HUES6 (cell line): ENCODE measurements at regions not wholly inside any gene's neighbourhood (a gene's known extent, or its start where the extent isn't known, plus 50 kb on each side); places are given as distances from the start of the nearest gene placed in this dataset.
"Not testable (repeated sequence)": the region's sequence is repeated elsewhere in the genome, so short reads cannot be mapped to it uniquely, and the experiment has no call there.

Experiments
- H3K27ac ChIP-seq: 2 replicates; pipeline ENCODE4 v1.7.0; 2013; ENCODE audit warnings: low read depth, mild to moderate bottlenecking, low read length, inconsistent platforms
- H3K27me3 ChIP-seq: 2 replicates; pipeline ENCODE4 v1.6.1; 2013; ENCODE audit warnings: low read length; ENCODE audit not compliant: control insufficient read depth, insufficient read depth
- H3K36me3 ChIP-seq: 2 replicates; pipeline ENCODE4 v1.6.1; 2013; ENCODE audit warnings: low read length; ENCODE audit not compliant: control insufficient read depth, insufficient read depth
- H3K4me1 ChIP-seq: 2 replicates; pipeline ENCODE4 v1.6.1; 2013; ENCODE audit warnings: low read length; ENCODE audit not compliant: control insufficient read depth, insufficient read depth
- H3K4me3 ChIP-seq: 2 replicates; pipeline ENCODE4 v1.5.1; 2013; ENCODE audit warnings: low read depth, low read length
- H3K9ac ChIP-seq: one replicate; pipeline ENCODE4 v1.6.1; 2013; ENCODE audit warnings: mild to moderate bottlenecking, low read length
- H3K9me3 ChIP-seq: 2 replicates; pipeline ENCODE4 v1.6.1; 2013; ENCODE audit warnings: low read depth, low read length; ENCODE audit not compliant: control insufficient read depth, insufficient read depth

DNA sequence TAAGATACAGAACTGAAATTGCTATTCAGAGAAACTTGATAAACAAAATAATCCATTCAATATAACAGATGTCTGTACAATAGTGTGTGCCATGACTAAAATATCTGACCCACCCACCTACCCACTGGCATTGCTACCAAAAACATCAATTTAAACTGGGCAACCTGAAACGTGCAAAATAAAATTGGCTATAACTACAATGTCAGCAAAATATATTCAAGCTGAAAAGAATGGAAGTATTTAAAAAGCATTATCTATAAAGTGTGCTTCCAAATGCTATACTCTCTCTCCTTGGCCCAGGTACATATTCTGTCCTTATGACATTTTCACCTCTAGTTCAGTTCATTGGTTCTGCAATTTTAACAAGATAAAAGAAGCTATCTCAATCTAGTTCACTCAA is 379.6 kb upstream of the ATP11B start:
- no peaks in the 10 kb centered on the region for H3K36me3 ChIP-seq
- no peak overlapping the region for H3K27ac ChIP-seq
- H3K9me3 ChIP-seq = no peaks in the 10 kb centered on the region
- H3K4me1 ChIP-seq = 0 out of 2 replicates have a peak, but pooled peaks cover 8% of the 10 kb centered on the region
- H3K9ac ChIP-seq = no peak overlapping the region
- H3K4me3 ChIP-seq = no peak overlapping the region
- no peaks in the 10 kb centered on the region for H3K27me3 ChIP-seq

DNA sequence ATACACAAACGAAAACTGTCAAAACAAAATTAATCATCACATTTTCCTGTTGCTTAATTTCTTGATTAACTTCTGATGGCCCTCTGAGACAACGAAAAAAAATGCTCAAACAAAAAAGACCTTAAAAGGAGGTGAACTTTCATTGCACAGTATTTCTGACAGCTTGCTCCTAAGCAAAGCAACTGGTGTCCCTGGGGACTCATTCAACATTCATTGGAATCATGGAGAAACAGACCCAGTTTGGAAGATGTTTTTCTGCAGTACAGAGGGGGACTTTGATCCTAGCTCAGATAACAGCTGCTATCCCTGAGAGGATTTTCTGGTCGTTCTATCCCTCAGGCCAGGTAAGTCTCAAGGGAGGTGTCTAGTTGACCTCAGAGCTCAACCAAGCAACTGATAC is 378.7 kb upstream of the ATP11B start:
- H3K4me3 ChIP-seq = no peak overlapping the region
- no peak overlapping the region for H3K27ac ChIP-seq
- H3K4me1 ChIP-seq = 0 out of 2 replicates have a peak, but pooled peaks cover 8% of the 10 kb centered on the region
- H3K9ac ChIP-seq = no peak overlapping the region
- no peaks in the 10 kb centered on the region for H3K27me3 ChIP-seq
- H3K9me3 ChIP-seq = no peaks in the 10 kb centered on the region
- no peaks in the 10 kb centered on the region for H3K36me3 ChIP-seq

GRCh38 chr3:182420741-182421140 is 372.6 kb upstream of the ATP11B start:
- Histone ChIP-seq H3K36me3 (no peaks in the 10 kb centered on the region), H3K9ac (no peak overlapping the region), H3K4me3 (no peak overlapping the region), H3K4me1 (0 out of 2 replicates have a peak, but pooled peaks cover 4% of the 10 kb centered on the region), H3K27ac (no peak overlapping the region), H3K9me3 (no peaks in the 10 kb centered on the region), H3K27me3 (no peaks in the 10 kb centered on the region)

DNA sequence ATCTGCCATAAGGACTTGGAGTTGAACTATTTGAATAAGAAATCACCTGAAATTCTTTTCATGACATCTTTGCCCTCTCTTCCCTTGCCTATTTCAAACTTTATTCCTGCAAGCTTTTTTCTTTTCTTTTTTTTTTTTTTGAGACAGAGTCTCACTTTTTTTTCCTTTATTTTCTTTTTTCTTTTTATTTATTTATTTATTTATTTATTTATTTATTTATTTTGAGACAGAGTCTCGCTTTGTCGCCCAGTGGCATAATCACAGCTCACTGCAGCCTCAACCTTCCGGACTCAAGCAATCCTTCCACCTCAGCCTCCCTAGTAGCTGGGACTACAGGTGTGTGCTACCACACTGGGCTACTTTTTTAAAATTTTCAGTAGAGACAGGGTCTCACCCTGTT is 369.3 kb upstream of the ATP11B start:
- Histone ChIP-seq H3K4me1 (no peaks in the 10 kb centered on the region), H3K27me3 (no peaks in the 10 kb centered on the region), H3K9ac (no peak overlapping the region), H3K27ac (no peak overlapping the region), H3K36me3 (no peaks in the 10 kb centered on the region), H3K4me3 (no peak overlapping the region), H3K9me3 (no peaks in the 10 kb centered on the region)

DNA sequence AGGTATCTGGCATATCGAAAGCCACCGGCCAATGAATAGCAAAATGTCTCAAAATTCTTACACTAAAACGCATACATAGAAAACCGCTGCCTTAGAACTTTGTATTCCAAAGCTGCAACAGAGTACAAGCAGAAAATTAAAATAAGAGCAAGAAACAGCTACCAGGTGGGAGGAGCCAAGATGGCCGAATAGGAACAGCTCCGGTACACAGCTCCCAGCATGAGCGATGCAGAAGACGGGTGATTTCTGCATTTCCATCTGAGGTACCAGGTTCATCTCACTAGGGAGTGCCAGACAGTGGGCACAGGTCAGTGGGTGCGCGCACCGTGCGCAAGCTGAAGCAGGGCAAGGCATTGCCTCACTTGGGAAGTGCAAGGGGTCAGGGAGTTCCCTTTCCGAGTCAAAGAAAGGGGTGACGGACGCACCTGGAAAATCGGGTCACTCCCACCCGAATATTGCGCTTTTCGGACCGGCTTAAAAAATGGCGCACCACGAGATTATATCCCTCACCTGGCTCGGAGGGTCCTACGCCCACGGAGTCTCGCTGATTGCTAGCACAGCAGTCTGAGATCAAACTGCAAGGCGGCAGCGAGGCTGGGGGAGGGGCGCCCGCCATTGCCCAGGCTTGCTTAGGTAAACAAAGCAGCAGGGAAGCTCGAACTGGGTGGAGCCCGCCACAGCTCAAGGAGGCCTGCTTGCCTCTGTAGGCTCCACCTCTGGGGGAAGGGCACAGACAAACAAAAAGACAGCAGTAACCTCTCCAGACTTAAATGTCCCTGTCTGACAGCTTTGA is 367.2 kb upstream of the ATP11B start:
- H3K9me3 ChIP-seq, H3K36me3 ChIP-seq, H3K9ac ChIP-seq, H3K4me1 ChIP-seq, H3K27ac ChIP-seq, H3K27me3 ChIP-seq: not testable (repeated sequence)
- H3K4me3 ChIP-seq = peak overlapping the region; percentile 46

GRCh38 chr3:182431972-182432371 is 361.3 kb upstream of the ATP11B start:
- H3K9ac ChIP-seq, H3K9me3 ChIP-seq, H3K4me3 ChIP-seq, H3K27me3 ChIP-seq, H3K36me3 ChIP-seq, H3K27ac ChIP-seq, H3K4me1 ChIP-seq: not testable (repeated sequence)

DNA sequence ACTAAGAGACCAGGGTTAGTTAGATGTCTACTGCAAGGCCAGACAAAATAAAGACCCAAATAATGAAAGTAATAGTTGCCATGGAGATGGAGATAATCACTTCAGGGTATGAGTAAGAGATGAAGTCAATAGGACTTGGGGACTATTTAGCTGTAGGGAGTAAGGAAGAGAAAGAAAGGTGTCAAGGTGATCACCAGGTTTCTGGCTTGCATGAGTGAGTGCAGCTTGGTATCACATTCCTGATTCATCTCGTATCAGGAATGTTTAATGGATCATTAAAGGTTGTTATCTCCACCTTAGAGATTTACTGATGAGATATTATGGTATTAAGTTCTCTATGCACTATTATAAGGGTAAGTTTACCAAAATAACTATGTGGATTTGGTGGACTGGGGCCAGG is 357.4 kb upstream of the ATP11B start:
- Histone ChIP-seq H3K9ac (no peak overlapping the region), H3K27me3 (no peaks in the 10 kb centered on the region), H3K4me1 (no peaks in the 10 kb centered on the region), H3K4me3 (no peak overlapping the region), H3K9me3 (no peaks in the 10 kb centered on the region), H3K27ac (no peak overlapping the region), H3K36me3 (no peaks in the 10 kb centered on the region)

DNA sequence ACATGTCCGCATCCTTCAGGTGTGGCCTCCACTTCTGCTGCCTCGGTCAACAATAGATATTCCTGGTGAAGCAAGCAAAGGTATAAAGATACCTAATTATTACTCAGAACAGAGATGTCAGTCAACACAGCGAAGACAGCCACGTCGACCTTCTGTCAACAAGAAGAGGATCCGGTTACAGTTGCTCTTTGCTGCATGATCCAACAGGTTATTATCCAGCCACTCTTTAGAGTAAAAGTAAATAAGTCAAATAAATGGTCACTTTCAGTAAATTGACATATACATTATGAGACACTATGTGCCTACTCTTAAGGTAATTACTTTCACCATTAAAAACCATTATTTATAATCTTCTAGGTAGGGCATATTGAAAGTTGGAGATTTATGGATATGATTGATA is 356.8 kb upstream of the ATP11B start:
- Histone ChIP-seq H3K9me3 (no peaks in the 10 kb centered on the region), H3K27me3 (no peaks in the 10 kb centered on the region), H3K4me3 (no peak overlapping the region), H3K27ac (no peak overlapping the region), H3K4me1 (no peaks in the 10 kb centered on the region), H3K9ac (no peak overlapping the region), H3K36me3 (no peaks in the 10 kb centered on the region)

GRCh38 chr3:182438398-182438797 is 354.9 kb upstream of the ATP11B start:
- H3K9me3 ChIP-seq = no peaks in the 10 kb centered on the region
- H3K4me1 ChIP-seq = no peaks in the 10 kb centered on the region
- no peak overlapping the region for H3K4me3 ChIP-seq
- no peaks in the 10 kb centered on the region for H3K27me3 ChIP-seq
- H3K27ac ChIP-seq = no peak overlapping the region
- no peak overlapping the region for H3K9ac ChIP-seq
- H3K36me3 ChIP-seq = no peaks in the 10 kb centered on the region

GRCh38 chr3:182440101-182440500 is 353.2 kb upstream of the ATP11B start:
- Histone ChIP-seq H3K9ac (no peak overlapping the region), H3K27ac (no peak overlapping the region), H3K4me1 (no peaks in the 10 kb centered on the region), H3K4me3 (no peak overlapping the region), H3K36me3 (no peaks in the 10 kb centered on the region), H3K27me3 (no peaks in the 10 kb centered on the region), H3K9me3 (no peaks in the 10 kb centered on the region)

DNA sequence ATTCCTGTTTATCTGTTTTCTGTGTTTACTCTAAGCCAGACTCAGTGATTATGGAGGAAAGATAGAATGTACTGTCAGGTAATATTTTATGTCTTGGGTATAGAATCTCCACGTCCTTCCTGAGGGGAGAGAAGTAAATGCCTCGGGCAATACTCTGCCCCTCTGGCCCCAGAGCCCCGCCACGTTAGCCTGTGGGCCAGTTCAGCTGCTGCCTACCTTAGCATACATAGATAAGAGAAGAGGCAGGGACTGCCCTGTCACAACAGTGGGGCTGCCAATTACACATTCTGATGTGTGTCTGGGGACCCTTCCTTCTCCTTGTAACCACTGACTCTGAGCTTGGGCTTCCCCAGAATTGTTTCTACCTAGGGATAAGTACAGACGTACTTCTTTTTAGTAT is 347.7 kb upstream of the ATP11B start:
- Histone ChIP-seq H3K9ac (no peak overlapping the region), H3K4me1 (0 out of 2 replicates have a peak, but pooled peaks cover 3% of the 10 kb centered on the region), H3K9me3 (no peaks in the 10 kb centered on the region), H3K27me3 (no peaks in the 10 kb centered on the region), H3K27ac (no peak overlapping the region), H3K36me3 (no peaks in the 10 kb centered on the region), H3K4me3 (no peak overlapping the region)
